ENCODE measurements at regions not wholly inside any gene's neighbourhood (a gene's known extent, or its start where the extent isn't known, plus 50 kb on each side); places are given as distances from the start of the nearest gene placed in this dataset.
A peak's percentile ranks its signal among the peaks of the same experiment; 100 is the strongest.

DNA sequence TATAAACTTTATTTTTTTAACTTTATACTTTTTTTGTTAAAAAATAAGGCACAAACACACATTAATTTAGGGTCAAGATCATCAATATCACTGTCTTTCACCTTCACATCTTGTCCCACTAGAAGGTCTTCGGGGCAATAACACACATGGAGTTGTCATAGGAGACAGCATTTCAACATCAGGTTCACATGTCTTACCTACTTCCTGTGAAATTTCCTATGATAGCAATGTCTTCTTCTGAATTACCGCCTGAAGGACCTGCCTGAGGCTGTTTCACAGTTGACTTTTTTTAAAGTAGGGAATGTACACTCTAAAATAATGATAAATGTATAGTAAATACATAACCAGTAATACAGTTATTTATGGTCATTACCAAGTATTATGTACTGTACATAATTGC is 559.4 kb downstream of the PLPP3 start:
- H3K9ac ChIP-seq (ENCODE audit: low read length), result no peak overlapping the region
- no peaks in the 10 kb centered on the region for H3K27me3 ChIP-seq (replicated peaks; ENCODE audit: control insufficient read depth, insufficient read depth, low read length)
- H3K4me1 ChIP-seq (ENCODE audit: control insufficient read depth, insufficient read depth, low read length), result no peaks in the 10 kb centered on the region
- no peaks in the 10 kb centered on the region for H3K36me3 ChIP-seq (ENCODE audit: control insufficient read depth, insufficient read depth, low read length, severe bottlenecking)
- DNase-seq (ENCODE audit: low read depth), result no peak
- no peak overlapping the region for H3K4me3 ChIP-seq (ENCODE audit: low read length)
- H3K9me3 ChIP-seq (ENCODE audit: control insufficient read depth, low read length), result no peaks in the 10 kb centered on the region

DNA sequence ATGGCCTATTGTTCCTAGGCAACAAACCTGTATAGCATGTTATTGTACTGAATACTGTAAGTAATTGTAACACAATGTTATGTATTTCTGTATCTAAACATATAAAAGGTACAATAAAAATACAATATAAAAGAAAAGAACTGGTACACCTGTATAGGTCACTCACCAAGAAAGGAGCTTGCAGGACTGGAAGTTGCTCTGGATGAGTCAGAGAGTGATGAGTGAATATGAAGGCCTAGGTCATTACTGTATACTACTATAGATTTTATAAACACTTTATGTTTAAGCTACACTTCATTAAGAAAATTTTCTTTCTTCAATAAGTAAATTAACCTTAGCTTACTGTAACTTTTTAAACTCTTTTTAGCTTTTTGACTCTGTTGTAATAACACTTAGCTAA is 559.9 kb downstream of the PLPP3 start:
- H3K4me3 ChIP-seq (ENCODE audit: low read length), result no peak overlapping the region
- no peaks in the 10 kb centered on the region for H3K9me3 ChIP-seq (ENCODE audit: control insufficient read depth, low read length)
- no peak for DNase-seq (ENCODE audit: low read depth)

DNA sequence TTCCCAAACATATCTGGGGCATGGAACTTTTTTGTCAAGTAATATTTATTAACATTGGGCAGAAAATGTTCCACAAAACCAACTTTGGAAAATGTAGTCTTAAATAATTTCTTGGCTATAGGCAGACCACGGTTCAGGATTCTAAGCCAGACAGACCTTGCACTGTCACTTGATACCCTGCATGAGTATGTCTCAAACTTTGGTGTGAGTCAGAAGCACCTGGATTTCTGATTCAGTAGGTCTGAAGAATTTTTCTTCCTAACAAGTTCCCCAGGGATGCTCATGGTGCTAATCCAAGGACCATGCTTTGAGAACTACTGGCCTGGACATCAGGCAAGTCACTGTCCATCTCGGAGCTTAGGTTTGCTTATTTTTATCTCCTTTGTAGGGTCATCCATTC is 562.0 kb downstream of the PLPP3 start:
- no peak overlapping the region for H3K4me3 ChIP-seq (ENCODE audit: low read length)
- no peaks in the 10 kb centered on the region for H3K27me3 ChIP-seq (replicated peaks; ENCODE audit: control insufficient read depth, insufficient read depth, low read length)
- H3K9me3 ChIP-seq (ENCODE audit: control insufficient read depth, low read length), result no peaks in the 10 kb centered on the region
- H3K9ac ChIP-seq (ENCODE audit: low read length), result no peak overlapping the region
- H3K4me1 ChIP-seq (ENCODE audit: control insufficient read depth, insufficient read depth, low read length), result no peaks in the 10 kb centered on the region
- no peak for DNase-seq (ENCODE audit: low read depth)
- H3K36me3 ChIP-seq (ENCODE audit: control insufficient read depth, insufficient read depth, low read length, severe bottlenecking), result no peaks in the 10 kb centered on the region

More for the DNA sequence above, 559.9 kb downstream of the PLPP3 start:
- Histone ChIP-seq H3K4me1 (ENCODE audit: control insufficient read depth, insufficient read depth, low read length) (no peaks in the 10 kb centered on the region), H3K27me3 (replicated peaks; ENCODE audit: control insufficient read depth, insufficient read depth, low read length) (no peaks in the 10 kb centered on the region), H3K36me3 (ENCODE audit: control insufficient read depth, insufficient read depth, low read length, severe bottlenecking) (no peaks in the 10 kb centered on the region), H3K9ac (ENCODE audit: low read length) (no peak overlapping the region)

DNA sequence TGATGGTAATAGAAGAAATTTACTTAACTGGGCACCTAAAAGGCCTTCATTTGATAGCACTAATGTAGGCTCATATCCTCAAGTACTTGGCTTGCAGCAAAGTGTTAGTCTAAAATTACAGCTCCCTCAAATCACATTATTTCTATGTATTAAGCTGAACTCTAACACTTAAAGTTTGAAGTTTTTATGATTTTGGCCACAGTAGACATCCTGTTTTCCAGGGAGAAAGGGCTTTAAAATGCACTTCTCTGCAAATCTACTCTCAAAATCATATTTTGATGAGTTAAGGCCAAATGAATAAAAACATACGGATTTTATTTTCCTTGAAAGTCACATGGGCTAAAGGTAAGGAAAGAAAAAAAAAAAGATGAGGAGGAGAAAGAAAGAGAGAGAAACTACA is 575.5 kb downstream of the PLPP3 start:
- Histone ChIP-seq H3K9ac (ENCODE audit: low read length) (no peak overlapping the region), H3K4me3 (ENCODE audit: low read length) (no peak overlapping the region), H3K4me1 (ENCODE audit: control insufficient read depth, insufficient read depth, low read length) (peaks cover 5% of the 10 kb centered on the region), H3K36me3 (ENCODE audit: control insufficient read depth, insufficient read depth, low read length, severe bottlenecking) (no peaks in the 10 kb centered on the region), H3K27me3 (replicated peaks; ENCODE audit: control insufficient read depth, insufficient read depth, low read length) (no peaks in the 10 kb centered on the region), H3K9me3 (ENCODE audit: control insufficient read depth, low read length) (no peaks in the 10 kb centered on the region)
- DNase-seq (ENCODE audit: low read depth), result no peak

DNA sequence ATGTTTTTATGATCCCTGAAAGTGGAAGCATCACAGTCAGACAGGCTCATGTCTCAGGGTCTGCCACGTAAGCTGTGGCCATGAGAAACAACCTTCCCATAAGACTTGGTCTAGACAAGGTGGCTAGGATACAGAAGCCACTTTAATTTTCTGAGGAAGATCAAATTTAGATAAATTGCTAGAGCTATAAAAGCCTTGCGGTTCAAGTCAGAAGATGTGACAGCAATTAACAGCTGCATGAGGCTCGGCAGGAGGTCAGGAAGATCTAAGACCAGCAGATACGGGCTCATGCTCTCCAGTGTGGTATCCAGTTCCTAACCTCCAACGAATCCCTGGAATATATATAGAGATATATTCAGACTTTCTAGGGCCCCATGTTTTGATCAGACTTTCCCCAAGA is 577.1 kb downstream of the PLPP3 start:
- Histone ChIP-seq H3K27me3 (replicated peaks; ENCODE audit: control insufficient read depth, insufficient read depth, low read length) (no peaks in the 10 kb centered on the region), H3K4me3 (ENCODE audit: low read length) (no peak overlapping the region), H3K36me3 (ENCODE audit: control insufficient read depth, insufficient read depth, low read length, severe bottlenecking) (no peaks in the 10 kb centered on the region), H3K9me3 (ENCODE audit: control insufficient read depth, low read length) (no peaks in the 10 kb centered on the region), H3K9ac (ENCODE audit: low read length) (no peak overlapping the region), H3K4me1 (ENCODE audit: control insufficient read depth, insufficient read depth, low read length) (peaks cover 5% of the 10 kb centered on the region)
- DNase-seq (ENCODE audit: low read depth), result no peak

DNA sequence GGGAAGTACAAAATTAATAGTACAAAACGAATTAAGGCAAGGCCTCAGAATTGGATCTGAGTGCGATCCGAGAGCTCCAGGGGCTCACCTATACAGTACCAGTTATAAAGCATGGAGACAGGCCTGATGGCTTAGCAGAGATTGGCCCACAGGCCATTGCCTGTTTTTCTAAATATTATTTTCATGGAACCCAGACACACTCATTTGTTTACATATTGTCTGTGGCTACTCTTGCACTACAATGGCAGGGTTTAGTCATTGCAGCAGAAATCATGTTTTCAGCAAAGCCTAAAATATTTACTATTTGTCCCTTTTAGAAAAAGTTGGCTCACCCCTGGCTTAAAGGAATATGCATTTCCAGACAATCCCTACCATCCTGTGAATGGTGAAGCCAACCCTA is 578.9 kb downstream of the PLPP3 start:
- Histone ChIP-seq H3K9ac (ENCODE audit: low read length) (no peak overlapping the region), H3K9me3 (ENCODE audit: control insufficient read depth, low read length) (no peaks in the 10 kb centered on the region), H3K4me1 (ENCODE audit: control insufficient read depth, insufficient read depth, low read length) (peaks cover 5% of the 10 kb centered on the region), H3K27me3 (replicated peaks; ENCODE audit: control insufficient read depth, insufficient read depth, low read length) (no peaks in the 10 kb centered on the region), H3K36me3 (ENCODE audit: control insufficient read depth, insufficient read depth, low read length, severe bottlenecking) (no peaks in the 10 kb centered on the region), H3K4me3 (ENCODE audit: low read length) (no peak overlapping the region)
- DNase-seq (ENCODE audit: low read depth), result no peak

DNA sequence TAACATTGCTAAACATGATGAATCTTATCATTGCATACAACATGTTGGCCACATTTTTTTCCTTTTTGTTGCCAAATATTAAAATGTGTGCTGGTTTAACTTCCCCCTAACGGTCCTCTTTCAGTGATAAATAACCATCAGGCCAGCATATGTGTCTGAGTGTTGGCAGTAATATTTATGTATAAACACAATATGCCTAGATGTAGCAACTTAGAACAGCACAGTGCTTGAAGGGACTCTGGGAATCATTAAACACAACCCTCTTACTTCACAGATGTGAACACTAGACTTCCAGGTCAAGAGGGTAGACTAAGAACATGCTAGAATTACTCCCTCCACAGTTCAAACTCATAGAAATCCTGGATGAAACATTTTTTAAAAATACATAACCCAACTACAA is 581.8 kb downstream of the PLPP3 start:
- Histone ChIP-seq H3K36me3 (ENCODE audit: control insufficient read depth, insufficient read depth, low read length, severe bottlenecking) (no peaks in the 10 kb centered on the region), H3K4me3 (ENCODE audit: low read length) (no peak overlapping the region), H3K4me1 (ENCODE audit: control insufficient read depth, insufficient read depth, low read length) (peaks cover 5% of the 10 kb centered on the region), H3K27me3 (replicated peaks; ENCODE audit: control insufficient read depth, insufficient read depth, low read length) (no peaks in the 10 kb centered on the region), H3K9me3 (ENCODE audit: control insufficient read depth, low read length) (no peaks in the 10 kb centered on the region), H3K9ac (ENCODE audit: low read length) (no peak overlapping the region)
- DNase-seq (ENCODE audit: low read depth), result peak; percentile 54

DNA sequence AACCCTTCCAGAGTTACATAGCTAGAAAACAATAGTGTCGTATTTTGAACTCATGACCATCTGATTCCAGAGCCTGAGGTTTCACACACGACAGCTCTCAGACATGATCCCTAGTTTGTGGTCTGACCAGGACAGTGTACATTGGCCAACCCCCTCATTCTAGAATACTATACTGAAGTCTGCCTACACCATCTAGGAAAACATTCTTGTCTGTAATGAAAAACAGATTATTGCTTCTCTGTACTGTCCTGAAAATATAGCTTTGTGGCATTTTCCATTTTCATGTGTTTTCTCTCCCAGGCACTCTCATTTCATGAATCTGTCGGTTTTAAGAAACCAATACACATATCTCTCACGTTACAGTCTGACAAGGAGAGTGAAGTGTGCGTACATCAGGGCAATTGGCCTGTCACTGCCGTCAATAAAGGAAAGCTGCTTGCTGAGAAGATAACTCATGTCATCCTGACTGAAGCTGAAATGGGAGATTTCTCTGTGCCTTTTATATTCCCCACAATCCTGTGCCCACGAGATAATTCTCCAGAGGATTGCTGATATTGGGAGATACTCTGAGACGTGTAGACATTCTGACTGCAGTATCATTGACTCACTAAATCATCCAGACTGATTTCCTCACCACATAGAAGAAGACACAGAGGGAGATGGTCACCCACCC is 585.6 kb downstream of the PLPP3 start:
- no peaks in the 10 kb centered on the region for H3K27me3 ChIP-seq (replicated peaks; ENCODE audit: control insufficient read depth, insufficient read depth, low read length)
- H3K36me3 ChIP-seq (ENCODE audit: control insufficient read depth, insufficient read depth, low read length, severe bottlenecking), result no peaks in the 10 kb centered on the region
- peak; percentile 72 for DNase-seq (ENCODE audit: low read depth)
- no peak overlapping the region for H3K4me3 ChIP-seq (ENCODE audit: low read length)
- no peaks in the 10 kb centered on the region for H3K9me3 ChIP-seq (ENCODE audit: control insufficient read depth, low read length)
- H3K4me1 ChIP-seq (ENCODE audit: control insufficient read depth, insufficient read depth, low read length), result peaks cover 17% of the 10 kb centered on the region
- no peak overlapping the region for H3K9ac ChIP-seq (ENCODE audit: low read length)

DNA sequence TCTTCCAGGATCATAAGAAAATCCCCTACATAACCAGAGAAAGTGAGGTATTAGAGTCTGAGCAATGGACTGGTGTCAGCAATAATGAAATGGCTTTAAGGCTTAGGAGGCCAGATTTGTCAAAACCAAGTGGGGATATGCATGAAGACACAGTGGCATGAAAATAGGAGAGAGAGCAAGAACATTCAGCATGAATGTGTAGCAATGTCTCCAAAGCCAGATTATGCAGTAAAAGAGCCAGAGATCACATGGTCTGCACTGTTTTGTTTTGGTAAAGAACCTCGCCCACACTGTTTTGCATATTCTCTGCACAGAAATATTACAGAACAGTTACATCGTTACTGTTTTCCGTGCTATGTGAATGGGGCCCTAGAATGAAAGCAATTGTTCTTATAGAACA is 589.4 kb downstream of the PLPP3 start:
- no peaks in the 10 kb centered on the region for H3K9me3 ChIP-seq (ENCODE audit: control insufficient read depth, low read length)
- no peaks in the 10 kb centered on the region for H3K27me3 ChIP-seq (replicated peaks; ENCODE audit: control insufficient read depth, insufficient read depth, low read length)
- peak; percentile 69 for DNase-seq (ENCODE audit: low read depth)
- H3K36me3 ChIP-seq (ENCODE audit: control insufficient read depth, insufficient read depth, low read length, severe bottlenecking), result no peaks in the 10 kb centered on the region
- H3K4me3 ChIP-seq (ENCODE audit: low read length), result no peak overlapping the region
- H3K9ac ChIP-seq (ENCODE audit: low read length), result no peak overlapping the region
- peaks cover 51% of the 10 kb centered on the region for H3K4me1 ChIP-seq (ENCODE audit: control insufficient read depth, insufficient read depth, low read length)

DNA sequence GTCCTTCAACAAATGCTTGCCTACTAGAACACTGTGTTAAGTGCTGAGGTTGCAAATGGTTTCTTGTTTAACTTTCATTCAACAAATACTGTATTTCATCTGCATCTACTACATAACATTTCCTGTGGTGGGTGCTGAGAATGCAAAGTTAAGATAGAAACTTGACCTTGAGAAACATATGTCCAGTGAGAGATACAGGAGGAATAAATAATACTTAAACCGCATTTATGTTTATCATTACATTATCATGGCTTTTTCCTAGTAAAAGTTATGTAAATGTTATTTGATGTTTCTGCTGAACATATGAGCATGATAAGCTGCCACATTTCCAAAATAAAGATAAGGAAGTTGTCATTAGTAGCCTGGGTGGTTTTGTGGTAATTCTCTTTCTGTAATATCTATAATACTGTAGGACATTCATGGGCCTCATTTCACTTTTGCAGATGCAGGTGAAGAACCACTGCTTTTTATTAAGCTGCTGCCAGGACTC is 590.4 kb downstream of the PLPP3 start:
- Histone ChIP-seq H3K9ac (ENCODE audit: low read length) (no peak overlapping the region), H3K4me3 (ENCODE audit: low read length) (no peak overlapping the region), H3K27me3 (replicated peaks; ENCODE audit: control insufficient read depth, insufficient read depth, low read length) (no peaks in the 10 kb centered on the region), H3K4me1 (ENCODE audit: control insufficient read depth, insufficient read depth, low read length) (peaks cover 51% of the 10 kb centered on the region), H3K9me3 (ENCODE audit: control insufficient read depth, low read length) (no peaks in the 10 kb centered on the region), H3K36me3 (ENCODE audit: control insufficient read depth, insufficient read depth, low read length, severe bottlenecking) (no peaks in the 10 kb centered on the region)
- no peak for DNase-seq (ENCODE audit: low read depth)

DNA sequence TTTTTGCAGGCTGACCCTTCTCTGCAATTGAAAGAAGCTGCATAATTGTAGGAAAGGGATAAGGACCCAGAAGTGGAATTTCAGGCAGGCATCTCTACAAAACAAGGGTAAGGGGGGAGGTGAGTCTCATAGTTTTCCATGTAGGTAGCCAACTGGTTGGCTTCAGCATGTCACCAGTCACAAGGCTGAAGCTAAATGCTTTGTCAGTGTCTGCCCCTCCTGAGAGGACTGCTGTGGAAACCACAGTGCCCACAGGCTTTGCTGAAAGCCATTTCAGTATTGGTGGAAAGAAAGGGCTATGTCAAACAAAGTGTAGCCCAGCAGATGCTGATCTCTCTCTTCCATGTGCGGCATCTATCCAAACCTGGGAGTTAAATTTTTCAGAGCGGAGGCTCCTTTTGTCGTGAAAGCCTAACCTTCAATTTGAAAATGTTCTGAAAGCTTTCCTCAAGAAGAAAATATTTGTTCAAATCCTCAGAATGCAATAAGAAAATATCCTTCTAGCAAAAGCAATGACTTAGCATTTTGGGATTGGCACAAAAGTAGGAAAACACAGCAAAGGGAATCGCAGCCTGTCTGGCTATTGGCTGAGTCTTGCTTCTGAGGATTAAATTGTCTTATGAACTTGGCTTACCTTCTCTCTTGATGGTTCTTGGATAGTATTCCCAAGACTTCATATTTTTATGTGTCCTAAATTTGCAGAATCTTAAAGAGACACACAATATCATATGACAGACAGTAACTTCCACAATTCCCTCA is 591.7 kb downstream of the PLPP3 start:
- H3K36me3 ChIP-seq (ENCODE audit: control insufficient read depth, insufficient read depth, low read length, severe bottlenecking), result no peaks in the 10 kb centered on the region
- no peaks in the 10 kb centered on the region for H3K9me3 ChIP-seq (ENCODE audit: control insufficient read depth, low read length)
- peak overlapping the region; percentile 63 for H3K9ac ChIP-seq (ENCODE audit: low read length)
- H3K27me3 ChIP-seq (replicated peaks; ENCODE audit: control insufficient read depth, insufficient read depth, low read length), result no peaks in the 10 kb centered on the region
- peak; percentile 45 for DNase-seq (ENCODE audit: low read depth)
- H3K4me1 ChIP-seq (ENCODE audit: control insufficient read depth, insufficient read depth, low read length), result peaks cover 51% of the 10 kb centered on the region
- peak overlapping the region; percentile 26 for H3K4me3 ChIP-seq (ENCODE audit: low read length)
